ENCODE measurements at regions not wholly inside any gene's neighbourhood (a gene's known extent, or its start where the extent isn't known, plus 50 kb on each side); places are given as distances from the start of the nearest gene placed in this dataset.

DNA sequence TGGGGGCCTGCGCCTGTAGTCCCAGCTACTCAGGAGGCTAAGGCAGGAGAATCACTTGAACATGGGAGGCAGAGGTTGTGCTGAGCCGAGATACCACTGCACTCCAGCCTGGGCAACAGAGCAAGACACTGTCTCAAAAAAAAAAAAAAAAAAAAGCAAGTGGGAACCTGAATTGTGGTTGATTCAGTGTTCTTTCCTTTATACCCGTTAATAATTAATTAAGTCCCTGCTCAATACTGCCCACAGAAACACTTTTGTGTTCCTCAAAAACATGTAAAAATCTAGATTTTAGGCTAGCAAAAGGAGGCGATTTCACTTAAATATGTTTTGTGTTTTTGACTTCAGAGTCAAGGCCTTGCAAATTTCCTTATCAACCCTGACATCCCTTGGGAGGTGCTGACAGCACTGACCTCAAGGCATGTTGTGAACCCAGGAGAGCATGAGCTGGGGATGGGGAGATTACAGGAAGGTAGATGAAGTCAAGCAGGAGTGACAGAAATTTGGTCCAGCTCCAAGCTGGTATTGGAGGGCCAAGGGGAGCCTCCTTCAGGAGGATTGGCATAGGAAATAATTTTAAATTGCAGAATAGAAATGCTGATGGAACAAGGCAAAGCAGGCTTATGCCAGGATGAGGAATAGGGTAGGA, 89.0 kb upstream of the PNPT1 start:
- DNase-seq: no peak
- H3K36me3 ChIP-seq (ENCODE audit: control insufficient read depth in 4 of 4, insufficient read depth in 4 of 4, low read length in 4 of 4): no peaks in the 10 kb centered on the region
- TF ChIP-seq, protein P1, sequence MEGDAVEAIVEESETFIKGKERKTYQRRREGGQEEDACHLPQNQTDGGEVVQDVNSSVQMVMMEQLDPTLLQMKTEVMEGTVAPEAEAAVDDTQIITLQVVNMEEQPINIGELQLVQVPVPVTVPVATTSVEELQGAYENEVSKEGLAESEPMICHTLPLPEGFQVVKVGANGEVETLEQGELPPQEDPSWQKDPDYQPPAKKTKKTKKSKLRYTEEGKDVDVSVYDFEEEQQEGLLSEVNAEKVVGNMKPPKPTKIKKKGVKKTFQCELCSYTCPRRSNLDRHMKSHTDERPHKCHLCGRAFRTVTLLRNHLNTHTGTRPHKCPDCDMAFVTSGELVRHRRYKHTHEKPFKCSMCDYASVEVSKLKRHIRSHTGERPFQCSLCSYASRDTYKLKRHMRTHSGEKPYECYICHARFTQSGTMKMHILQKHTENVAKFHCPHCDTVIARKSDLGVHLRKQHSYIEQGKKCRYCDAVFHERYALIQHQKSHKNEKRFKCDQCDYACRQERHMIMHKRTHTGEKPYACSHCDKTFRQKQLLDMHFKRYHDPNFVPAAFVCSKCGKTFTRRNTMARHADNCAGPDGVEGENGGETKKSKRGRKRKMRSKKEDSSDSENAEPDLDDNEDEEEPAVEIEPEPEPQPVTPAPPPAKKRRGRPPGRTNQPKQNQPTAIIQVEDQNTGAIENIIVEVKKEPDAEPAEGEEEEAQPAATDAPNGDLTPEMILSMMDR (IDR thresholded peaks at IDR 0.05; ENCODE audit: control extremely low read depth, extremely low read depth): no peak
- WGBS, 2 donors: 85 to 87% methylated on average over 4 of the region's 4 CpGs
- H3K4me3 ChIP-seq: no peak overlapping the region
- H3K9me3 ChIP-seq (ENCODE audit: control insufficient read depth in 4 of 4, insufficient read depth in 3 of 4, low read length in 3 of 4): no peaks in the 10 kb centered on the region
- ATAC-seq (ENCODE audit: insufficient read depth, low FRiP score): no peak
- H3K27me3 ChIP-seq (ENCODE audit: control insufficient read depth in 3 of 3, insufficient read depth in 3 of 3, low read length in 2 of 3): no peaks in the 10 kb centered on the region
- H3K9ac ChIP-seq (ENCODE audit: insufficient read depth in 1 of 2, low read length in 2 of 2): no peak overlapping the region
- H3K4me1 ChIP-seq (ENCODE audit: control insufficient read depth in 5 of 5, insufficient read depth in 5 of 5, low read length in 5 of 5): peaks cover 0 to 3% (median 0%) of the 10 kb centered on the region in 5 donors
- H3K27ac ChIP-seq (ENCODE audit: low read depth in 1 of 2, low read length in 1 of 2): no peak overlapping the region

DNA sequence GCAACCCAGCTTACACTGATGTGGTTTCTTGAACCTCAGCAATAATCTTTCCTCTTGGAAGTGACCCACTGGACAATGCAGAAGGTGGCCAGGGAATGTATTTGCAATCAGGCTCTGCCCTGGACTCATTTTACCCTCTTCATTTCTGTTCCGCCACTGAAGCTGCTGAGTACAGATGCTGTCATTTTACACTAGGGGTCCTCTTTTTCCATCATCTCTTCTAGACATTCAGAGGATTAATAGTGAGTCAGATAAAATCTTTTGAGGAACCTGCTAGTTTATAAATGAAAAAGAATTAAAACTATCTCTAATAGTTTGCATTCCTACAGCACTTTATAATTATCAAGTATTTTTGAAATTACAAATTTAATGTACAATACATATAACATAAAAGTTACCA, 87.9 kb upstream of the PNPT1 start:
- H3K4me1 ChIP-seq (ENCODE audit: control insufficient read depth in 5 of 5, insufficient read depth in 5 of 5, low read length in 5 of 5): peaks cover 0 to 3% (median 0%) of the 10 kb centered on the region in 5 donors
- no peaks in the 10 kb centered on the region for H3K36me3 ChIP-seq (ENCODE audit: control insufficient read depth in 4 of 4, insufficient read depth in 4 of 4, low read length in 4 of 4)
- no peak for ATAC-seq (ENCODE audit: insufficient read depth, low FRiP score)
- no peak overlapping the region for H3K4me3 ChIP-seq
- DNase-seq: no peak
- no peaks in the 10 kb centered on the region for H3K27me3 ChIP-seq (ENCODE audit: control insufficient read depth in 3 of 3, insufficient read depth in 3 of 3, low read length in 2 of 3)
- H3K27ac ChIP-seq (ENCODE audit: low read depth in 1 of 2, low read length in 1 of 2): no peak overlapping the region
- TF ChIP-seq, protein P1 (IDR thresholded peaks at IDR 0.05; ENCODE audit: control extremely low read depth, extremely low read depth): no peak
- no peaks in the 10 kb centered on the region for H3K9me3 ChIP-seq (ENCODE audit: control insufficient read depth in 4 of 4, insufficient read depth in 3 of 4, low read length in 3 of 4)
- no peak overlapping the region for H3K9ac ChIP-seq (ENCODE audit: insufficient read depth in 1 of 2, low read length in 2 of 2)
- WGBS, 2 donors: 98 to 100% methylated on average over 1 of the region's 1 CpG

DNA sequence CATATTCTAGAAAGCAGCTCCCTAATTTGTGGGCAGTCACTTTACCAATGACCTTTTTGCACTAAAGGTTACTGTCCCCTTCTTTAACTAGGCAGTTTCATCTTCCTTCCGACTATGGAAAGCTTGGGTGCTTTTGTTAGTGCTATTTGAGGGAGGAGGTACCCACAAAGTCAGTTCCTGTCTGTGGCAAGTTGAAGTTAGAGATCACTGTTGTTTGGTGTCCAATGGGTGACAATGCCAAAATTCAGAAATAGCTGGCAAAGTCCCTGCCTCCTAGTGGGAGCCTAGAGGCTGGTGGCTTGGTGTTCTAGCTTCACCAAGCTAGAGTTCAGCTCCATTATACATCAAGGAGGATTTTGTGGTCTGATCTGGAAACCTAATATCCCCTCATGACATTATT, 87.1 kb upstream of the PNPT1 start:
- no peak overlapping the region for H3K27ac ChIP-seq (ENCODE audit: low read depth in 1 of 2, low read length in 1 of 2)
- no peak for ATAC-seq (ENCODE audit: insufficient read depth, low FRiP score)
- no peaks in the 10 kb centered on the region for H3K36me3 ChIP-seq (ENCODE audit: control insufficient read depth in 4 of 4, insufficient read depth in 4 of 4, low read length in 4 of 4)
- no peak for DNase-seq
- TF ChIP-seq, protein P1 (IDR thresholded peaks at IDR 0.05; ENCODE audit: control extremely low read depth, extremely low read depth): no peak
- no peaks in the 10 kb centered on the region for H3K27me3 ChIP-seq (ENCODE audit: control insufficient read depth in 3 of 3, insufficient read depth in 3 of 3, low read length in 2 of 3)
- H3K9ac ChIP-seq (ENCODE audit: insufficient read depth in 1 of 2, low read length in 2 of 2): no peak overlapping the region
- no peak overlapping the region for H3K4me3 ChIP-seq
- peaks cover 0 to 3% (median 0%) of the 10 kb centered on the region in 5 donors for H3K4me1 ChIP-seq (ENCODE audit: control insufficient read depth in 5 of 5, insufficient read depth in 5 of 5, low read length in 5 of 5)
- H3K9me3 ChIP-seq (ENCODE audit: control insufficient read depth in 4 of 4, insufficient read depth in 3 of 4, low read length in 3 of 4): no peaks in the 10 kb centered on the region
- 71 to 77% methylated on average over 1 of the region's 1 CpG for WGBS, 2 donors
